H1 (cell line): ENCODE measurements at regions not wholly inside any gene's neighbourhood (a gene's known extent, or its start where the extent isn't known, plus 50 kb on each side); places are given as distances from the start of the nearest gene placed in this dataset.

Experiments
- CTCF ChIA-PET: fragments of 300-600 bp; sonication (Branson Sonifier 250); formaldehyde crosslinking; loops from one replicate; lab custom pipeline; 2021; ENCODE audit not compliant: partially characterized antibody; lab: Charles Lee
- POLR2A ChIA-PET: fragments of 300-600 bp; sonication (Branson Sonifier 250); formaldehyde crosslinking; loops from one replicate; lab custom pipeline; 2021; ENCODE audit warnings: inconsistent platforms; ENCODE audit not compliant: partially characterized antibody; lab: Charles Lee
- DNase-seq, 2 experiments: peaks; one replicate each; pipeline versions ENCODE4 v3.0.0 to v3.0.0-alpha.2; 2010 to 2022; ENCODE audit warnings: low spot score in 2 of 2, low read depth in 1 of 2, mixed read lengths in 1 of 2
- FAIRE-seq: peaks from 2 replicates; lab custom pipeline; 2011; peaks lifted over from hg19 to GRCh38; lab: Jason Lieb, UNC
- H2AFZ ChIP-seq: 2 replicates; pipeline ENCODE4 v1.8.1; 2012; ENCODE audit warnings: low read length, inconsistent platforms
- H2AK5ac ChIP-seq: 2 replicates; pipeline ENCODE4 v1.6.1; 2013; ENCODE audit warnings: low read depth, low read length
- H2BK120ac ChIP-seq: replicated peaks from 2 replicates; pipeline ENCODE3; 2013; ENCODE audit warnings: low read depth, low read length, inconsistent platforms
- H2BK12ac ChIP-seq: 2 replicates; pipeline ENCODE4 v1.6.1; 2013; ENCODE audit warnings: low read depth, low read length
- H2BK15ac ChIP-seq: 2 replicates; pipeline ENCODE4 v1.6.1; 2013; ENCODE audit warnings: low read length
- H2BK20ac ChIP-seq: 2 replicates; pipeline ENCODE4 v1.6.1; 2013; ENCODE audit warnings: low read length
- H2BK5ac ChIP-seq: 2 replicates; pipeline ENCODE4 v1.6.1; 2013; ENCODE audit warnings: low read depth, low read length
- H3K14ac ChIP-seq: 2 replicates; pipeline ENCODE4 v1.6.1; 2013; ENCODE audit warnings: inconsistent platforms; ENCODE audit not compliant: insufficient read length
- H3K18ac ChIP-seq: 2 replicates; pipeline ENCODE4 v1.6.1; 2013; ENCODE audit warnings: low read length; ENCODE audit errors: extremely low read depth
- H3K23ac ChIP-seq: 2 replicates; pipeline ENCODE4 v1.6.1; 2013; ENCODE audit warnings: inconsistent platforms; ENCODE audit not compliant: insufficient read length
- H3K23me2 ChIP-seq: 2 replicates; pipeline ENCODE4 v1.6.1; 2013; ENCODE audit warnings: low read depth, low read length
- H3K27ac ChIP-seq: 2 replicates; pipeline ENCODE4 v1.6.1; 2011; ENCODE audit warnings: low read depth, low read length, inconsistent platforms
- H3K27me3 ChIP-seq, 4 experiments: replicated peaks in 1 of 4; 1 replicate in 1 of 4; 2 replicates in 3 of 4; pipeline versions ENCODE4 v1.6.1 to v1.8.1; 2011 to 2013; ENCODE audit warnings: low read length in 3 of 4, mild to moderate bottlenecking in 3 of 4, inconsistent platforms in 2 of 4, mixed read lengths in 2 of 4, moderate library complexity in 1 of 4; ENCODE audit not compliant: control insufficient read depth in 3 of 4, insufficient read depth in 3 of 4; ENCODE audit errors: extremely low read depth in 1 of 4
- H3K36me3 ChIP-seq, 4 experiments: 2 replicates each; pipeline versions ENCODE4 v1.6.1 to v1.8.1; 2011 to 2013; ENCODE audit warnings: mild to moderate bottlenecking in 4 of 4, low read length in 3 of 4, moderate library complexity in 2 of 4, control low read depth in 1 of 4, inconsistent platforms in 1 of 4; ENCODE audit not compliant: insufficient read depth in 4 of 4, control insufficient read depth in 2 of 4
- H3K4ac ChIP-seq: replicated peaks from 2 replicates; pipeline ENCODE3; 2013; ENCODE audit warnings: low read length, low read depth, mixed read lengths, inconsistent platforms; ENCODE audit not compliant: insufficient read length
- H3K4me1 ChIP-seq, 4 experiments: replicated peaks in 1 of 4; 1 replicate in 1 of 4; 2 replicates in 3 of 4; pipeline versions ENCODE4 v1.6.1 to v1.8.1; 2011 to 2013; ENCODE audit warnings: low read length in 3 of 4, inconsistent platforms in 2 of 4, mixed read lengths in 1 of 4; ENCODE audit not compliant: insufficient read depth in 4 of 4, control insufficient read depth in 3 of 4
- H3K4me2 ChIP-seq, 2 experiments: 2 replicates each; pipeline versions ENCODE4 v1.6.1 to v1.8.1; 2011 to 2013; ENCODE audit warnings: low read depth in 2 of 2, low read length in 2 of 2, control low read depth in 1 of 2, inconsistent platforms in 1 of 2, mild to moderate bottlenecking in 1 of 2; ENCODE audit not compliant: insufficient read depth in 1 of 2
- H3K4me3 ChIP-seq, 4 experiments: fragments of 200-600, 300-600 bp in 1 of 4; sonication (generic), shearing (Covaris generic), sonication (Bioruptor Twin) in 1 of 4; 2 replicates each; pipeline versions ENCODE4 v1.5.1 to v1.8.1; 2011 to 2016; ENCODE audit warnings: low read length in 4 of 4, low read depth in 3 of 4, control low read depth in 2 of 4, inconsistent platforms in 2 of 4, mild to moderate bottlenecking in 2 of 4, mixed read lengths in 1 of 4, moderate library complexity in 1 of 4; ENCODE audit not compliant: insufficient read depth in 2 of 4; ENCODE audit errors: extremely low read depth in 1 of 4
- H3K56ac ChIP-seq: replicated peaks from 2 replicates; pipeline ENCODE3; 2013; ENCODE audit warnings: low read depth, mild to moderate bottlenecking, mixed read lengths, low read length, inconsistent platforms; ENCODE audit not compliant: insufficient read length
- H3K79me1 ChIP-seq: 2 replicates; pipeline ENCODE4 v1.6.1; 2013; ENCODE audit warnings: low read depth, low read length, control low read depth
- H3K79me2 ChIP-seq, 2 experiments: 2 replicates each; pipeline versions ENCODE4 v1.6.1 to v1.8.1; 2012 to 2013; ENCODE audit warnings: low read length in 2 of 2, mild to moderate bottlenecking in 2 of 2, inconsistent platforms in 1 of 2; ENCODE audit not compliant: insufficient read depth in 2 of 2, control insufficient read depth in 1 of 2
- H3K9ac ChIP-seq, 4 experiments: replicated peaks in 1 of 4; 1 replicate in 1 of 4; 2 replicates in 3 of 4; pipeline versions ENCODE4 v1.6.1 to v1.8.1; 2011 to 2013; ENCODE audit warnings: low read depth in 3 of 4, low read length in 3 of 4, control low read depth in 2 of 4, mild to moderate bottlenecking in 2 of 4, moderate library complexity in 2 of 4, inconsistent platforms in 1 of 4; ENCODE audit errors: extremely low read depth in 1 of 4
- H3K9me3 ChIP-seq, 2 experiments: 2 replicates each; pipeline versions ENCODE4 v1.6.1 to v1.8.1; 2012 to 2013; ENCODE audit warnings: mild to moderate bottlenecking in 2 of 2, moderate library complexity in 2 of 2, control low read depth in 1 of 2, inconsistent platforms in 1 of 2, low read depth in 1 of 2, low read length in 1 of 2, mixed read lengths in 1 of 2; ENCODE audit not compliant: insufficient read depth in 2 of 2
- H4K20me1 ChIP-seq, 2 experiments: replicated peaks in 1 of 2; 2 replicates each; pipeline versions ENCODE3 to v1.8.1; 2011 to 2013; ENCODE audit warnings: inconsistent platforms in 2 of 2, low read length in 2 of 2, mild to moderate bottlenecking in 1 of 2; ENCODE audit not compliant: insufficient read depth in 2 of 2, control insufficient read depth in 1 of 2
- H4K5ac ChIP-seq: 2 replicates; pipeline ENCODE4 v1.6.1; 2013; ENCODE audit warnings: low read length, low read depth, mixed read lengths, inconsistent platforms; ENCODE audit not compliant: insufficient read length
- H4K8ac ChIP-seq: 2 replicates; pipeline ENCODE4 v1.8.0; 2013; ENCODE audit warnings: mild to moderate bottlenecking, moderate library complexity, low read length, inconsistent platforms; ENCODE audit not compliant: insufficient read depth; ENCODE audit errors: extremely low read depth
- H4K91ac ChIP-seq: replicated peaks from 2 replicates; pipeline ENCODE3; 2013; ENCODE audit warnings: low read length, mixed read lengths, inconsistent platforms; ENCODE audit not compliant: insufficient read length
- ATF2 ChIP-seq: IDR thresholded peaks from 2 replicates; pipeline ENCODE4 v1.6.1; 2012; ENCODE audit warnings: low read length, inconsistent platforms
- CHD1 ChIP-seq: IDR thresholded peaks from 2 replicates; pipeline ENCODE4 v1.6.1; 2012; ENCODE audit warnings: low read depth, low read length, improper control_type of control experiment
- CREB1 ChIP-seq: IDR thresholded peaks from 2 replicates; pipeline ENCODE4 v1.6.1; 2012; ENCODE audit warnings: inconsistent platforms
- EP300 ChIP-seq, 2 experiments: IDR thresholded peaks; 1 replicate in 1 of 2; 2 replicates in 1 of 2; pipeline ENCODE4 v1.6.1; 2011 to 2012; ENCODE audit warnings: low read depth in 2 of 2, low read length in 2 of 2, mild to moderate bottlenecking in 2 of 2, borderline replicate concordance in 1 of 2, inconsistent platforms in 1 of 2, moderate library complexity in 1 of 2
- EZH2 ChIP-seq: fragments of 200-600 bp; sonication (generic); IDR thresholded peaks from 2 replicates; pipeline ENCODE4 v1.7.1; 2012; ENCODE audit warnings: low read depth, mild to moderate bottlenecking, moderate library complexity, low read length, inconsistent platforms; ENCODE audit not compliant: severe bottlenecking
- GABPA ChIP-seq: IDR thresholded peaks from 2 replicates; pipeline ENCODE4 v1.6.1; 2011; ENCODE audit warnings: mild to moderate bottlenecking, low read length, moderate library complexity, borderline replicate concordance; ENCODE audit not compliant: insufficient read depth
- HDAC2 ChIP-seq, 2 experiments: fragments of 300-600 bp in 1 of 2; sonication (generic) in 1 of 2; IDR thresholded peaks; 2 replicates each; pipeline ENCODE4 v1.6.1; 2011 to 2012; ENCODE audit warnings: low read depth in 2 of 2, low read length in 2 of 2, mild to moderate bottlenecking in 2 of 2, moderate library complexity in 2 of 2, borderline replicate concordance in 1 of 2, inconsistent platforms in 1 of 2
- HDAC6 ChIP-seq: IDR thresholded peaks from one replicate; pipeline ENCODE4 v1.7.1; 2012; ENCODE audit warnings: low read depth, mild to moderate bottlenecking, inconsistent platforms, low read length, moderate library complexity
- JUND ChIP-seq: IDR thresholded peaks from 2 replicates; pipeline ENCODE4 v1.6.1; 2011; ENCODE audit warnings: mild to moderate bottlenecking, improper control_type of control experiment, low read length
- NRF1 ChIP-seq: IDR thresholded peaks from 2 replicates; pipeline ENCODE4 v1.6.1; 2011; ENCODE audit warnings: mild to moderate bottlenecking, low read depth, low read length, improper control_type of control experiment
- SAP30 ChIP-seq: fragments of 300-600 bp; sonication (generic); IDR thresholded peaks from 2 replicates; pipeline ENCODE4 v1.7.1; 2012; ENCODE audit warnings: low read length, moderate library complexity, mild to moderate bottlenecking, inconsistent platforms; ENCODE audit not compliant: insufficient read depth, insufficient replicate concordance
- TBP ChIP-seq: IDR thresholded peaks from 2 replicates; pipeline ENCODE4 v1.6.1; 2011; ENCODE audit warnings: low read depth, low read length, improper control_type of control experiment
- ZNF274 ChIP-seq: IDR thresholded peaks from 2 replicates; pipeline ENCODE4 v1.7.0; 2012; ENCODE audit warnings: low read length, borderline replicate concordance; ENCODE audit errors: extremely low read depth
- WGBS, 2 experiments: shearing (Covaris generic) in 1 of 2; methylation state at CpG; one replicate each; pipeline versions ENCODE4 v1.1.6 to v1.1.7; 2013 to 2015; ENCODE audit warnings: low lambda C conversion rate in 2 of 2, mixed read lengths in 2 of 2, inconsistent platforms in 1 of 2, low coverage in 1 of 2, missing lambda C conversion rate in 1 of 2; ENCODE audit not compliant: insufficient replicate concordance in 2 of 2, insufficient coverage in 1 of 2, insufficient read length in 1 of 2; ENCODE audit errors: extremely low coverage in 1 of 2, missing lambda C conversion rate in 1 of 2; 5-methylcytosine and 5-hydroxymethylcytosine counted together

GRCh38 chr2:204470178-204470620 lies 75.1 kb upstream of the PARD3B start:
- Histone ChIP-seq H2BK5ac (no peak overlapping the region), H3K4me3 (no peak overlapping the region), H3K9ac (no peak overlapping the region), H2AFZ (no peak overlapping the region), H4K20me1 (no peaks in the 10 kb centered on the region), H3K4me1 (no peaks in the 10 kb centered on the region), H4K8ac (no peak overlapping the region), H4K91ac (no peak overlapping the region), H3K14ac (no peak overlapping the region), H3K56ac (no peak overlapping the region), H3K18ac (no peak overlapping the region), H2BK15ac (no peak overlapping the region), H2BK12ac (no peak overlapping the region), H3K9me3 (no peaks in the 10 kb centered on the region), H2AK5ac (no peak overlapping the region), H3K79me2 (no peaks in the 10 kb centered on the region), H2BK20ac (no peak overlapping the region), H3K4me2 (no peak overlapping the region), H3K4ac (no peak overlapping the region), H3K27ac (no peak overlapping the region), H4K5ac (no peak overlapping the region), H3K36me3 (no peaks in the 10 kb centered on the region), H3K23me2 (no peaks in the 10 kb centered on the region), H3K79me1 (no peaks in the 10 kb centered on the region), H3K27me3 (no peaks in the 10 kb centered on the region), H2BK120ac (no peak overlapping the region), H3K23ac (no peak overlapping the region)
- FAIRE-seq (no peak), DNase-seq (no peak)
- CTCF ChIA-PET, result interaction anchor here (0.5 to 2.0 kb wide), 4 partner anchors 11 to 135 kb away, joined by 3 to 6 read pairs (median 4); no protein-coding TSS in a partner anchor
- WGBS, 2 experiments, result 88% methylated on average over 4 of the region's 4 CpGs; no CpG with 5 or more reads in 1 of the 2 experiments
- POLR2A ChIA-PET, result no interaction called here
- TF ChIP-seq EP300 (IDR thresholded peaks at IDR 0.05; ENCODE audit: borderline replicate concordance in 1 of 2, low read depth in 2 of 2, low read length in 2 of 2) (no peak), GABPA (no peak), CREB1 (no peak), TBP (no peak), ATF2 (no peak), NRF1 (no peak), HDAC2 (IDR thresholded peaks at IDR 0.05; ENCODE audit: borderline replicate concordance in 1 of 2, low read depth in 2 of 2, low read length in 2 of 2) (no peak), EZH2 (no peak), ZNF274 (no peak), CHD1 (no peak), HDAC6 (no peak), JUND (no peak), SAP30 (no peak)
